ENCODE measurements at regions not wholly inside any gene's neighbourhood (a gene's known extent, or its start where the extent isn't known, plus 50 kb on each side); places are given as distances from the start of the nearest gene placed in this dataset.

GRCh38 chr10:31583293-31583692 is 264.3 kb downstream of the ZEB1 start:
- TF ChIP-seq CTCF (IDR thresholded peaks at IDR 0.05; ENCODE audit: low read length) (no peak), EZH2 (IDR thresholded peaks at IDR 0.05; ENCODE audit: borderline replicate concordance, low read length) (no peak)

Data from OCI-LY1 (cell line).